ENCODE measurements at regions not wholly inside any gene's neighbourhood (a gene's known extent, or its start where the extent isn't known, plus 50 kb on each side); places are given as distances from the start of the nearest gene placed in this dataset.

DNA sequence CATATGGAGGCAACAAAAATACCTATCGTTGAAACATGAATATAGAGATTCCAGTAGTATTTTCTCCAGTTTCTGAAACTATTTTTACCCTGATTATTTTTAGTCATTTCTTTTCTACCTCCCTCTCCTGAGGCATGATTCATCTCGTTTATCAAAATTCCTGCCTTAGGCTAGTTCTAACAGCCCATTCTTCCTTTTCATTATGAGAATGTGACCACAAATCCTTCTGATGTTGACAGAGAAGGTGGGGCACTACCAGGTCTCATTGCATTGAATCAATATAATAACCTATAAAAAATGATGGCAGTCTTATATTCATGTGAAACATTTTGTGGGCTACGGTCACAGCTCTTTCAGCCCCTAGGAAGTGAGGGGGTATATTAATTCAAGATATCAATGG lies 406.5 kb upstream of the UBE2E3 start:
- Histone ChIP-seq H3K18ac (ENCODE audit: low read depth, low read length) (no peak overlapping the region), H3K9ac (ENCODE audit: low read depth, low read length) (no peak overlapping the region), H3K4ac (ENCODE audit: low read depth, low read length) (no peak overlapping the region), H3K23ac (ENCODE audit: low read depth, low read length) (no peak overlapping the region), H3K4me3 (ENCODE audit: insufficient read depth, low read depth, low read length) (no peak overlapping the region), H4K8ac (ENCODE audit: low read depth in 2 of 2, low read length in 2 of 2) (no peak overlapping the region), H3K79me1 (ENCODE audit: low read depth in 1 of 2, low read length in 2 of 2) (no peaks in the 10 kb centered on the region), H4K91ac (ENCODE audit: insufficient read depth, low read depth, low read length) (no peak overlapping the region), H2BK120ac (ENCODE audit: low read depth, low read length) (no peak overlapping the region), H3K9me3 (ENCODE audit: control insufficient read depth, insufficient read depth, low read length) (no peaks in the 10 kb centered on the region), H2AK5ac (ENCODE audit: low read depth, low read length) (no peak overlapping the region), H2BK15ac (ENCODE audit: low read depth, low read length) (no peak overlapping the region), H3K14ac (replicated peaks; ENCODE audit: low read depth, low read length) (no peak overlapping the region), H2BK20ac (ENCODE audit: low read depth, low read length) (no peak overlapping the region), H2BK5ac (ENCODE audit: low read depth, low read length, poor library complexity, severe bottlenecking) (no peak overlapping the region), H3K27me3 (ENCODE audit: control insufficient read depth, insufficient read depth, low read length) (no peaks in the 10 kb centered on the region), H3K9me1 (ENCODE audit: insufficient read depth, low read length) (peaks cover 3% of the 10 kb centered on the region; the same call in 1 of the 2 replicates), H3K4me1 (ENCODE audit: control insufficient read depth, insufficient read depth, low read length) (no peaks in the 10 kb centered on the region), H3K36me3 (ENCODE audit: control insufficient read depth, insufficient read depth, low read length) (no peaks in the 10 kb centered on the region), H3K56ac (ENCODE audit: extremely low read depth, insufficient read depth, low read length) (no peak overlapping the region), H3K27ac (ENCODE audit: insufficient read depth, low read length) (no peak overlapping the region), H2AK9ac (replicated peaks; ENCODE audit: low read depth, low read length, poor library complexity) (no peak overlapping the region), H3K4me2 (ENCODE audit: low read depth, low read length) (no peak overlapping the region), H2AFZ (replicated peaks; ENCODE audit: low read length, poor library complexity) (no peak overlapping the region), H4K5ac (ENCODE audit: low read depth, low read length) (no peak overlapping the region), H4K20me1 (ENCODE audit: insufficient read depth, low read length) (no peaks in the 10 kb centered on the region)
- dilution Hi-C loops (cut with HindIII; ENCODE audit: low sequenced_read_pairs, unreplicated experiment) (no loop called here), in situ Hi-C loops (cut with MboI; ENCODE audit: low sequenced_read_pairs) (no loop called here), intact Hi-C loops (cut with micrococcal nuclease) (loop anchor here (5.0 to 10.0 kb wide), 2 partner anchors 102 to 189 kb away; no protein-coding TSS in a partner anchor)
- CTCF ChIA-PET: no interaction called here
- DNase-seq: peak; percentile 37
- BruUV-seq (replicated peaks): no TSS peak
- WGBS, 2 experiments (ENCODE audit: extremely low coverage in 2 of 2, insufficient read length in 1 of 2): no CpG with 5 or more reads among the region's 3 CpGs
- ATAC-seq (ENCODE audit: low read depth): no peak
- POLR2A ChIA-PET (ENCODE audit: unreplicated experiment): no interaction called here
- no peak for TF ChIP-seq BHLHE40 (IDR thresholded peaks at IDR 0.05; ENCODE audit: low read depth, low read length)
- no peak for TF ChIP-seq POLR2A (IDR thresholded peaks at IDR 0.05; ENCODE audit: low read depth, low read length)
- TF ChIP-seq SMC3 (IDR thresholded peaks at IDR 0.05; ENCODE audit: low read depth, low read length): no peak
- no peak for TF ChIP-seq NFE2L2 (IDR thresholded peaks at IDR 0.05; ENCODE audit: low read depth, low read length)
- TF ChIP-seq, protein P1, sequence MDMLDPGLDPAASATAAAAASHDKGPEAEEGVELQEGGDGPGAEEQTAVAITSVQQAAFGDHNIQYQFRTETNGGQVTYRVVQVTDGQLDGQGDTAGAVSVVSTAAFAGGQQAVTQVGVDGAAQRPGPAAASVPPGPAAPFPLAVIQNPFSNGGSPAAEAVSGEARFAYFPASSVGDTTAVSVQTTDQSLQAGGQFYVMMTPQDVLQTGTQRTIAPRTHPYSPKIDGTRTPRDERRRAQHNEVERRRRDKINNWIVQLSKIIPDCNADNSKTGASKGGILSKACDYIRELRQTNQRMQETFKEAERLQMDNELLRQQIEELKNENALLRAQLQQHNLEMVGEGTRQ (IDR thresholded peaks at IDR 0.05; ENCODE audit: low read depth, low read length): no peak
- TF ChIP-seq FOS (IDR thresholded peaks at IDR 0.05; ENCODE audit: low read depth, low read length): no peak
- TF ChIP-seq RFX5 (IDR thresholded peaks at IDR 0.05; ENCODE audit: low read depth, low read length): no peak
- no peak for TF ChIP-seq CEBPB (IDR thresholded peaks at IDR 0.05; ENCODE audit: low read depth, low read length)
- no peak for TF ChIP-seq CHD1 (IDR thresholded peaks at IDR 0.05; ENCODE audit: low read depth, low read length)
- TF ChIP-seq MXI1 (IDR thresholded peaks at IDR 0.05; ENCODE audit: borderline replicate concordance, low read depth, low read length): no peak
- no peak for TF ChIP-seq MAZ (IDR thresholded peaks at IDR 0.05; ENCODE audit: borderline replicate concordance, low read depth, low read length)
- TF ChIP-seq MAFK (IDR thresholded peaks at IDR 0.05; ENCODE audit: low read depth, low read length): no peak
- TF ChIP-seq RCOR1 (IDR thresholded peaks at IDR 0.05; ENCODE audit: insufficient replicate concordance, low read length): no peak
- no peak for TF ChIP-seq RAD21 (IDR thresholded peaks at IDR 0.05; ENCODE audit: low read length)
- TF ChIP-seq, protein P2, sequence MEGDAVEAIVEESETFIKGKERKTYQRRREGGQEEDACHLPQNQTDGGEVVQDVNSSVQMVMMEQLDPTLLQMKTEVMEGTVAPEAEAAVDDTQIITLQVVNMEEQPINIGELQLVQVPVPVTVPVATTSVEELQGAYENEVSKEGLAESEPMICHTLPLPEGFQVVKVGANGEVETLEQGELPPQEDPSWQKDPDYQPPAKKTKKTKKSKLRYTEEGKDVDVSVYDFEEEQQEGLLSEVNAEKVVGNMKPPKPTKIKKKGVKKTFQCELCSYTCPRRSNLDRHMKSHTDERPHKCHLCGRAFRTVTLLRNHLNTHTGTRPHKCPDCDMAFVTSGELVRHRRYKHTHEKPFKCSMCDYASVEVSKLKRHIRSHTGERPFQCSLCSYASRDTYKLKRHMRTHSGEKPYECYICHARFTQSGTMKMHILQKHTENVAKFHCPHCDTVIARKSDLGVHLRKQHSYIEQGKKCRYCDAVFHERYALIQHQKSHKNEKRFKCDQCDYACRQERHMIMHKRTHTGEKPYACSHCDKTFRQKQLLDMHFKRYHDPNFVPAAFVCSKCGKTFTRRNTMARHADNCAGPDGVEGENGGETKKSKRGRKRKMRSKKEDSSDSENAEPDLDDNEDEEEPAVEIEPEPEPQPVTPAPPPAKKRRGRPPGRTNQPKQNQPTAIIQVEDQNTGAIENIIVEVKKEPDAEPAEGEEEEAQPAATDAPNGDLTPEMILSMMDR (conservative IDR thresholded peaks at IDR 0.05; ENCODE audit: low read depth, low read length): no peak
- TF ChIP-seq, protein P3, sequence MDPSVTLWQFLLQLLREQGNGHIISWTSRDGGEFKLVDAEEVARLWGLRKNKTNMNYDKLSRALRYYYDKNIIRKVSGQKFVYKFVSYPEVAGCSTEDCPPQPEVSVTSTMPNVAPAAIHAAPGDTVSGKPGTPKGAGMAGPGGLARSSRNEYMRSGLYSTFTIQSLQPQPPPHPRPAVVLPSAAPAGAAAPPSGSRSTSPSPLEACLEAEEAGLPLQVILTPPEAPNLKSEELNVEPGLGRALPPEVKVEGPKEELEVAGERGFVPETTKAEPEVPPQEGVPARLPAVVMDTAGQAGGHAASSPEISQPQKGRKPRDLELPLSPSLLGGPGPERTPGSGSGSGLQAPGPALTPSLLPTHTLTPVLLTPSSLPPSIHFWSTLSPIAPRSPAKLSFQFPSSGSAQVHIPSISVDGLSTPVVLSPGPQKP (IDR thresholded peaks at IDR 0.05; ENCODE audit: borderline replicate concordance, low read depth, low read length): no peak
